Mesendoderm (in vitro differentiated cells): ENCODE measurements at regions not wholly inside any gene's neighbourhood (a gene's known extent, or its start where the extent isn't known, plus 50 kb on each side); places are given as distances from the start of the nearest gene placed in this dataset.

Source experiments
- DNase-seq: peaks from one replicate; pipeline ENCODE4 v3.0.0; 2013
- H2AK5ac ChIP-seq: 2 replicates; pipeline ENCODE4 v1.6.1; 2013; ENCODE audit warnings: low read length, inconsistent platforms
- H2BK120ac ChIP-seq: 2 replicates; pipeline ENCODE4 v1.6.1; 2013; ENCODE audit warnings: low read depth, mild to moderate bottlenecking, low read length, moderate library complexity, mixed read lengths
- H2BK15ac ChIP-seq: replicated peaks from 2 replicates; pipeline ENCODE4 v1.6.1; 2013; ENCODE audit warnings: low read depth, mild to moderate bottlenecking, moderate library complexity
- H2BK5ac ChIP-seq: 2 replicates; pipeline ENCODE4 v1.6.1; 2013; ENCODE audit warnings: low read length, inconsistent platforms
- H3K18ac ChIP-seq: 2 replicates; pipeline ENCODE4 v1.6.1; 2013; ENCODE audit warnings: mild to moderate bottlenecking, low read length, mixed read lengths
- H3K23ac ChIP-seq: one replicate; pipeline ENCODE4 v1.6.1; 2013; ENCODE audit warnings: low read length
- H3K27ac ChIP-seq: 2 replicates; pipeline ENCODE4 v1.5.1; 2013; ENCODE audit warnings: low read depth, mild to moderate bottlenecking, inconsistent platforms, low read length, moderate library complexity
- H3K27me3 ChIP-seq: 2 replicates; pipeline ENCODE4 v1.6.1; 2013; ENCODE audit warnings: low read length, control low read depth, mild to moderate bottlenecking, inconsistent platforms; ENCODE audit not compliant: insufficient read depth, poor library complexity
- H3K36me3 ChIP-seq: 2 replicates; pipeline ENCODE4 v1.6.1; 2013; ENCODE audit warnings: low read length, inconsistent platforms; ENCODE audit not compliant: control insufficient read depth, insufficient read depth
- H3K4ac ChIP-seq: one replicate; pipeline ENCODE4 v1.6.1; 2013; ENCODE audit warnings: low read depth, mild to moderate bottlenecking, low read length, moderate library complexity
- H3K4me1 ChIP-seq: 2 replicates; pipeline ENCODE4 v1.6.1; 2013; ENCODE audit warnings: low read depth, low read length, inconsistent platforms; ENCODE audit not compliant: control insufficient read depth
- H3K4me2 ChIP-seq: 2 replicates; pipeline ENCODE4 v1.6.1; 2013; ENCODE audit warnings: low read length
- H3K4me3 ChIP-seq: 2 replicates; pipeline ENCODE4 v1.5.1; 2013; ENCODE audit warnings: mild to moderate bottlenecking, low read length
- H3K56ac ChIP-seq: one replicate; pipeline ENCODE4 v1.6.1; 2013; ENCODE audit warnings: low read length
- H3K79me1 ChIP-seq: 2 replicates; pipeline ENCODE4 v1.6.1; 2013; ENCODE audit warnings: low read length, inconsistent platforms
- H3K79me2 ChIP-seq: 2 replicates; pipeline ENCODE4 v1.6.1; 2013; ENCODE audit warnings: mild to moderate bottlenecking, low read length; ENCODE audit not compliant: control insufficient read depth, insufficient read depth
- H3K9ac ChIP-seq: 2 replicates; pipeline ENCODE4 v1.6.1; 2013; ENCODE audit warnings: low read length, inconsistent platforms
- H4K5ac ChIP-seq: one replicate; pipeline ENCODE4 v1.6.1; 2013; ENCODE audit warnings: low read length
- H4K8ac ChIP-seq: one replicate; pipeline ENCODE4 v1.6.1; 2013; ENCODE audit warnings: low read depth, mild to moderate bottlenecking, control low read depth, low read length, moderate library complexity
- WGBS: extraction: QIAGEN DNeasy Blood & Tissue Kit; methylation state at CpG from one replicate; pipeline ENCODE4 v1.1.7; 2013; ENCODE audit warnings: low lambda C conversion rate, missing lambda C conversion rate; ENCODE audit not compliant: insufficient coverage; ENCODE audit errors: extremely low coverage; 5-methylcytosine and 5-hydroxymethylcytosine counted together

DNA sequence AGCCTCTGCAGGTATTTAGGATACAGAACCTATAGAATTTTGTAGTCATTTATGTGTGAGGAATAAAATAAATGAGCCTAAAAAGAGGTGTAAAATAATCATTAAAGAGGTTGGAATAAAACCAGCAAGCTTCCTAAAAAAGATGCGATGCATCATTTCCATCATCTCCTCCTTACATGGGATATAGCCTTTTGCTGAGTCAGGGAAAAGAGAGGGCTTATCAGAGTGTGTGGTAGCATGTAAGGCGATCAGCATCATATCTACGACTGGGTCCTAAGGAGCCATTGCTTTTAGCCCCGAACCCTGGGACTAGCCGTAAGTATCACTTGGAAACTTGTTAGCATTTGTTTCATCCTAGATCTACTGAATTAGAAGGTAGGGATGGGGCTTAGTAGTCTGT lies 94.9 kb downstream of the DTWD1 start:
- no peak overlapping the region for H2BK15ac ChIP-seq
- peaks cover 4% of the 10 kb centered on the region for H3K4me1 ChIP-seq
- H3K23ac ChIP-seq, result no peak overlapping the region
- H3K27me3 ChIP-seq, result no peaks in the 10 kb centered on the region
- H3K4me3 ChIP-seq, result no peak overlapping the region
- no peak overlapping the region for H3K4ac ChIP-seq
- no peak overlapping the region for H4K8ac ChIP-seq
- no peak for DNase-seq
- H4K5ac ChIP-seq, result no peak overlapping the region
- H3K56ac ChIP-seq, result no peak overlapping the region
- no peaks in the 10 kb centered on the region for H3K36me3 ChIP-seq
- H2BK120ac ChIP-seq, result no peak overlapping the region
- no CpG with 5 or more reads among the region's 5 CpGs for WGBS
- no peak overlapping the region for H2BK5ac ChIP-seq
- no peaks in the 10 kb centered on the region for H3K79me2 ChIP-seq
- H3K18ac ChIP-seq, result no peak overlapping the region
- H3K79me1 ChIP-seq, result no peaks in the 10 kb centered on the region
- no peak overlapping the region for H3K27ac ChIP-seq
- no peak overlapping the region for H3K9ac ChIP-seq
- H3K4me2 ChIP-seq, result no peak overlapping the region
- H2AK5ac ChIP-seq, result no peak overlapping the region

DNA sequence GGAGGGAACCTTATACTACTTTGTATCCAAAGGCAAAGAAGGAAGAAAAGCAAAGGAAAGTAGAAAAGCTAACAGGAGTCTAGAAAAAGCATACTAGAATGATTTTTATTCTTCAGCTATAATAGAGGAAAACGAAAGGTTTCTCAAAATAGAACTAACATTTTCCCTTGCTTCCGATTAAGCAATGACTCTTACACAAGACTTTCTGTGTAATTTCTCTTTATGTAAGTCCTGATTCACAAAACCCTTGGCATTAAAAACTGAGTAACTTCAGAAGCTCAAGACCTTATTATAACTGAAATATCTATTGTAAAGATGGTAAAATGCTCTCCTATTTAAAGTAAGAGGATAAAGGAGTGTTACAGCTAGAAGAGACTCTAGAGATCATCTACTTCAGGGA lies 97.4 kb downstream of the DTWD1 start:
- Histone ChIP-seq H3K79me1 (no peaks in the 10 kb centered on the region), H3K4me2 (no peak overlapping the region), H3K56ac (no peak overlapping the region), H2AK5ac (no peak overlapping the region), H2BK120ac (no peak overlapping the region), H3K4ac (no peak overlapping the region), H4K8ac (no peak overlapping the region), H2BK15ac (no peak overlapping the region), H3K23ac (no peak overlapping the region), H3K4me1 (peaks cover 2% of the 10 kb centered on the region), H4K5ac (no peak overlapping the region), H3K36me3 (no peaks in the 10 kb centered on the region), H3K27ac (no peak overlapping the region), H3K18ac (no peak overlapping the region), H2BK5ac (no peak overlapping the region), H3K9ac (no peak overlapping the region), H3K79me2 (no peaks in the 10 kb centered on the region), H3K27me3 (no peaks in the 10 kb centered on the region), H3K4me3 (no peak overlapping the region)
- DNase-seq, result no peak
- WGBS, result no CpG with 5 or more reads among the region's 2 CpGs

DNA sequence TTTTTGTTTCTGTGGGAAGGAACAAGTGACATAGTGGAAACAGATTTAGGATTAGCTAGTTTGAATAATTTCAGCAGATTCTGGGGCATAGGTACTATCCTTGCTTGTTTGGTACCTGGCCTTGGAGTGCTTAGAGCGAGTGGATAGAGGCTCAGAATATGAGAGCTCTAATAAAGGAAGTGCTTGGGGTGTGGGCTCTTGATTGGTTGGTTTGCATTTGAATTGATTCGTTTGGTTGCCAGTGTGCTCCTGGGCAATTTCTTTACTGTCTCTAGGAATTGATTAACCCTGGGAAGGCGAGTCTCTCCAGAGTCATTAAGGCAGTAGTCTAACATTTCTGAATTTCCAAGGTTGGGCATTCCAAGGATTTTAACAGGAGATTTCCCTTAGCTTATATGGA lies 98.0 kb downstream of the DTWD1 start:
- Histone ChIP-seq H4K5ac (no peak overlapping the region), H3K4me3 (no peak overlapping the region), H3K36me3 (no peaks in the 10 kb centered on the region), H3K27ac (no peak overlapping the region), H3K27me3 (no peaks in the 10 kb centered on the region), H3K4me2 (no peak overlapping the region), H4K8ac (no peak overlapping the region), H2BK15ac (no peak overlapping the region), H2AK5ac (no peak overlapping the region), H3K4me1 (no peaks in the 10 kb centered on the region), H2BK120ac (no peak overlapping the region), H3K79me2 (no peaks in the 10 kb centered on the region), H3K23ac (no peak overlapping the region), H3K4ac (no peak overlapping the region), H3K18ac (no peak overlapping the region), H2BK5ac (no peak overlapping the region), H3K9ac (no peak overlapping the region), H3K56ac (no peak overlapping the region), H3K79me1 (no peaks in the 10 kb centered on the region)
- WGBS, result no CpG with 5 or more reads among the region's 3 CpGs
- no peak for DNase-seq

DNA sequence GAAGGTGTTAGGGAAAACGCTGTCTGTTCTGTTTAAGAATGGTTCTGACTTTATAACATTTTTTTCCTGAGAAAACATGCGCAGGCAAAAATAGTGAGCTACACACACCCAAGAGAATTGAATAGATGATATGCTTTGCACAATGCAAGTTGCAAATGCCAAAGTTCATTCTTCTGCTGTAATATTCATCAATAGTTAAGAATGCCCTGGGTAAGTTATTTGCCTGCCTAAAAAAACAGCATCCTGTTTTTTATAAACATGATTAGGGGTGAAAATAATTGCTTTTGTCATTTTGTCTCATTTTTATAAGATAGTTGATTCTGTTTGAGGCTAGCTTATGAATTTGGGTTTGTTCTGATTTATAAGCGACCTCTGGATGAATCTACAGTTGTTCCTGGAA lies 99.4 kb downstream of the DTWD1 start:
- Histone ChIP-seq H3K4me3 (no peak overlapping the region), H3K56ac (no peak overlapping the region), H3K4me1 (no peaks in the 10 kb centered on the region), H3K23ac (no peak overlapping the region), H2BK5ac (no peak overlapping the region), H3K27ac (no peak overlapping the region), H4K5ac (no peak overlapping the region), H3K36me3 (no peaks in the 10 kb centered on the region), H3K4ac (no peak overlapping the region), H4K8ac (no peak overlapping the region), H3K9ac (no peak overlapping the region), H2BK120ac (no peak overlapping the region), H3K4me2 (no peak overlapping the region), H3K27me3 (no peaks in the 10 kb centered on the region), H3K18ac (no peak overlapping the region), H3K79me1 (no peaks in the 10 kb centered on the region), H3K79me2 (no peaks in the 10 kb centered on the region), H2AK5ac (no peak overlapping the region), H2BK15ac (no peak overlapping the region)
- no CpG with 5 or more reads among the region's 3 CpGs for WGBS
- DNase-seq, result no peak

DNA sequence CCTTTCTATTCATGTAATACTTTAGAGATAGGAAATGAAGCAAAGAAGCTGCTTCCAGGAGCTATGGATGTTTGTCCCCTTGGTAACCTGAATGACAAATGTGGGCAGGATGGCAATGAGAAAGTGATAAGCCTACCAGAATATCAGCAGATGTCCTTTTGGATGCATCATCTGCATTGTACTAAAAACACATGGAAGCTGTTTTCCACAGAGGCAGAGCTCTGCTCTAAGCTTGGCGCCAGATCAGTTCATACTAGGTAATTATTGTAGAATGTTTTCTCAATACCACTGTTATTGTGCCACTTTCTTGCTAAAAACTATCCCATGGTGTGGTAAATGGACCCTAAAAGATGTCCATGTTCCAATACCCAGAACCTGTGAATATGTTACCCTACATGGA lies 100.2 kb downstream of the DTWD1 start:
- Histone ChIP-seq H2BK15ac (no peak overlapping the region), H3K4me1 (no peaks in the 10 kb centered on the region), H3K27me3 (no peaks in the 10 kb centered on the region), H3K9ac (no peak overlapping the region), H3K23ac (no peak overlapping the region), H2BK5ac (no peak overlapping the region), H3K18ac (peak overlapping the region; percentile 18), H3K4me2 (no peak overlapping the region), H3K56ac (no peak overlapping the region), H3K79me1 (no peaks in the 10 kb centered on the region), H2AK5ac (no peak overlapping the region), H3K4me3 (no peak overlapping the region), H3K79me2 (no peaks in the 10 kb centered on the region), H2BK120ac (peak overlapping the region; percentile 2), H4K8ac (no peak overlapping the region), H3K27ac (no peak overlapping the region), H3K36me3 (no peaks in the 10 kb centered on the region), H3K4ac (no peak overlapping the region), H4K5ac (no peak overlapping the region)
- no CpG with 5 or more reads among the region's 1 CpG for WGBS
- no peak for DNase-seq

DNA sequence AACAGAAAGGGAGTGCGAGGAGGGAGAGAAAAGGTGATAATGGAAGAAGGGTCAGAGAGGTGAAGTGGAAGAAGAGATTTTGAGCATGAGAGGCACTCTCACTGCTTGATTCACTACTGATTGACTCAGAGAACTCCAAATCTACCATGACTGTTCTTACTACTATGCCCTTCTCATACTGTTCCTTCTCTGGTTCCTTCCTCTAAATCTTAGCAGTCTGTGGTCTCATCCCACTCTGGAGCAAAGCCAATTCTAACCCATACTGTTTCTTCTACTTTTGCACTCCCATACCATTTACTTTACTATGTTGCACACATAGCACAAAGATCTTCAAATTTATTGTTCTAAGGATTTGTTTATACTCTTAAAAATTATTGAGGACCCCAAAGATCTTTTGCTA lies 100.8 kb downstream of the DTWD1 start:
- Histone ChIP-seq H3K23ac (no peak overlapping the region), H3K56ac (no peak overlapping the region), H3K4me2 (no peak overlapping the region), H4K8ac (no peak overlapping the region), H3K36me3 (no peaks in the 10 kb centered on the region), H2BK120ac (no peak overlapping the region), H3K79me1 (no peaks in the 10 kb centered on the region), H3K27ac (no peak overlapping the region), H3K27me3 (no peaks in the 10 kb centered on the region), H2BK15ac (no peak overlapping the region), H4K5ac (no peak overlapping the region), H3K18ac (no peak overlapping the region), H2AK5ac (no peak overlapping the region), H3K4me1 (no peaks in the 10 kb centered on the region), H2BK5ac (no peak overlapping the region), H3K79me2 (no peaks in the 10 kb centered on the region), H3K4ac (no peak overlapping the region), H3K9ac (no peak overlapping the region), H3K4me3 (no peak overlapping the region)
- no peak for DNase-seq
- 100% methylated on average over 1 of the region's 1 CpG for WGBS
